Stromal cell of bone marrow (primary cell): ENCODE measurements at regions not wholly inside any gene's neighbourhood (a gene's known extent, or its start where the extent isn't known, plus 50 kb on each side); places are given as distances from the start of the nearest gene placed in this dataset.

Experiments
- DNase-seq: peaks from one replicate; pipeline ENCODE4 v3.0.0-alpha.2; 2012; ENCODE audit warnings: low read depth

DNA sequence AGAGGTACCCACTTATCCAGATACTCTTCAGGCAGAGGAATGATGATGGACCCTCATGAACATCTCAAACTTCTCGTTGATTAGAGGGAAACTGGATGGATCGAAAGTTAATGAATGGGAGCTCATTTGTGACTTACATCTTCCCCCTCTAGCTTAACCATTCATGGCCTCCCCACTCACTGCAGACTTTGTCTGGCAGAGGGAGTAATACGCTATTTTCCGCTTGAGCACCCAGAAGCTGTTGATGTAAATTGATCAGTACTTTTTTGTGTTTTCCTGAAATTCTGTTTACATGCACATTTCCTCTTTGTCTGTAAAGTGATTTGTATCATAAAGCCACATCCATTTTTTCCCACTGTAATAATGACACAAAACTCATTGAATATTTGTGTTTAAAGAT, 239.1 kb upstream of the RBFOX1 start:
- no peak for DNase-seq

DNA sequence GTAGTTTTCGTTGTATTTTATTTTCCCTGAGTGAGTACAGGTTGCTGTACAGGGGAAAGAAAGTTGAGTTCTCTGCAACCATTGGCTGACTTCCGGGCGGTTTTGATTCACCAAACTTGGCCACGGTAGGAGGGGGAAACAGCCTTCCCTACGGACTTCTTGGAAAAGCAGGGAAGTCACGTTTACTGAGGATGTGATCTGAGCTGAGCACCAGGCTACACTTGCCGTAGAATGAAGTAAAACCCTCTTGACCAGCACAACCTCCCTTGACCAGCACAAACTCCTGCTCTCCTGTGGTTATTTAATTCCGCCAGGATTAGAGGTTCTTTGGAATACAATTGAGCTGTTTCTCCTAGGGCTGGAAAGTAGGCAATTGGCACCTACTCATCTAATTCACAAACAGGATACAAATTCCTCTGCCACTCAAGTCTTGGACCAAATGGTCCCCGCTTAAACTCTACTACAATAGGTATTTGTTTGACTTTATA, 242.0 kb upstream of the RBFOX1 start:
- DNase-seq, result no peak

DNA sequence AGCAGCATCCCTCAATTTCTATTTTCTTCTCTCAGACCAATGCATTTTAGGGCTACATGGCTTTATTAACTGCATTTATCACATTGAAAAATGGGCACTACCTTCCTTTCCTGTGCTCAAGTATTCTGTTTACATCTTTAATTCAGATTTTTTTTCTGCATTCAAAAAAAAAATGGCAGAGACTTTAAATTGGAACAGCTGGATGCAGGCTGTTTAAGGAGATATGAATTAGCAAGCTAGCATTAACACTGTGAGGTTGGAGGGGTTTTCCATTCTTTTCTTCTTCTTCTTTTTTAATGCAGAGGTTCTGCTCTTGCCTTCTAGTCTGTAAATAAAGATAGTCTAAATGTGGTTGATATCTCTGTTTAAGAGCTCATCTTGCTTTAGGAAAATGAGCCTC, 242.9 kb upstream of the RBFOX1 start:
- DNase-seq, result no peak

- no peak for DNase-seq
These were observed 243.9 kb upstream of the RBFOX1 start for GRCh38 chr16:7088711-7089110.

DNA sequence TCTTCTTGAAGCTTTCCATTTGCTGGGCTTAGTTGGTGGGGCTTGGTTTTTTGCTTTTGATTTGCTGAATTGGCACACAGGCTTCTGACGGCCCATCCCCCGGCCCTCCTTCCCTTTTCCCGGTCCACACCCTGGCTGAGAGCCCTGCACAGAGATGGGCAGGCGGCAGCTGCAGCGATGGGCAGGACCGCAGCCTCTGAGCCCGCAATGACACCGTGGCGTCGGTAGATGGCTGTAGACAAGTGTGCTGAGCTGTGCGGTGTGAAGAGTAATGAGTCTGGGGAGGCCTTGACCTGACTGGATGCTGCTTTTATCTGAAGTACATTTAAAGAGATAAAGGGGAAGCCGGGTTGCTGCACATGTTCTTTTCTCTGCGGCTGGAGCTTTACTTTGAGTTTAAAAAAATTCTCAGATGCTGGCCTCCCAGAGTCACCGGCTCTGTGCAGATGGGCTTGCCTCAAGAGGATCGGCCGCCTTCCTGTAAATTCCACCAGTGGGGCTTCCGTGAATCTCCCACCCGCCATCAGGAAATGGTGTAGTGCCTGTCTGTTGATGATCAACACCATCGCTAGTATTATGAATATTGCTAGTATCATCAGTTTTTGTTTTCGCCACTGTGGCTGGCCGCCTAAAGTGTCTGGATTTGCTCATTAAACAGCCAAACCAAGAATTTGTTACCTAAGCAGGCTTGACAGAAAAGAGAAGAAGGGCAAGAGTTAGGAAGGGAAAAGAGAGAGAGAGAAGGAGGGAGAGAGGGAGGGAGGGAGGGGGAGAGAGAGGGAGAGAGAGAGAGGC, 245.6 kb upstream of the RBFOX1 start:
- DNase-seq, result no peak

GRCh38 chr16:7085776-7086175, 246.9 kb upstream of the RBFOX1 start:
- no peak for DNase-seq

DNA sequence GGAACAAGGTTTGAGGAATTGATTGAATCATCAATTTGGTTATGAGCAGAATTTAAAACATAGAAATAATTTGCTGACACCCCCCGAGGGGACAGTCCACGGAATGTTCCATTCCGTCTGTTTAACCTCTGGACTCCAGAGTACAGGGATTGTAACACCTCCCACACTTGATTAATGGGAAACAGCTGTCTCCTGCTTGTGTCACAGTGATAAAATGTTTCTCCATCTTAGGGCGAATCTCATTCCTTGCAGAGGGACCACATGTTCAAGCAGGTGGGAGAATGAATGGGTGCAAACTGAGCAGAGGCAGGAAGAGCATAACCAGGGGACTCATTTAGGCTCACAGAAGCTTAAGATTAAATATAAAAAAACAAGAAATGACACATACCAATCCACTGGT, 249.5 kb upstream of the RBFOX1 start:
- DNase-seq, result no peak

DNA sequence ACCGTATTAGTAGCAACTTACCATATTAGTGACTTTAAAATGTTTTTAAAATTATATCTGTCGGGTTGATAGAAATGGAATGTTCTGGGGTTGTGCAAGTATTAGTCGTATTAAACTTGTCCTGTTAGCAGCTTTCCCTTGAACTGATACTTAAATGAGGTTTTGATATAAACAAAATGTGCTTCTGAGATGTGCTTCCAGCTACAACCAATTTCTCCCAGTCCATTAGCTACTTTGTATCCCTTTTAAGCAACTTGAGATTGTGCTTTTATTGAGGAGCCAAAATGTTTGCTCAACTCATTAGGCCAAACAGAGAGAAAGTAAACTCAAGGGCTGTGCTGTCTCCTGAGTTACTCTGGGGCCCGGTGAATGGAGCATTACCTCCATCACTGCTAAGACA, 255.0 kb upstream of the RBFOX1 start:
- no peak for DNase-seq

DNA sequence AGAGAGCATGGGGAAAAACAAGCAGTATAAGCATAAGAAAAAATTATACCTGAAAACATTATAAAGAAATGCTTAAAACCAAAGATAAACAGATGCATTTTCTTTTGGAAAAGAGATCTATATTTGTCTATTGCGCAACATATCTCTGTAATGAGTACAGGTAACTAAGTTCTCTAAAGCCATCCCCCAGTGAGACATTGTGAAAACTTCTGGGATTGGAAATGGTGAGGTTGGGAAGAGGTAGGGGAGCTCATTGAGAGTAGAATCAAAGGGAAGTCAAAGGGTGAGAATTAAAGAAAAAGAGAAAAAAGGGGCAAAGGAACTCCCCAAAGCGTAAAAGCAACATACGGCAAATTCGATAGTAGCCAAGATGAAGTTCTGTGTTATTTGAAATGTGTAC, 257.9 kb upstream of the RBFOX1 start:
- no peak for DNase-seq

DNA sequence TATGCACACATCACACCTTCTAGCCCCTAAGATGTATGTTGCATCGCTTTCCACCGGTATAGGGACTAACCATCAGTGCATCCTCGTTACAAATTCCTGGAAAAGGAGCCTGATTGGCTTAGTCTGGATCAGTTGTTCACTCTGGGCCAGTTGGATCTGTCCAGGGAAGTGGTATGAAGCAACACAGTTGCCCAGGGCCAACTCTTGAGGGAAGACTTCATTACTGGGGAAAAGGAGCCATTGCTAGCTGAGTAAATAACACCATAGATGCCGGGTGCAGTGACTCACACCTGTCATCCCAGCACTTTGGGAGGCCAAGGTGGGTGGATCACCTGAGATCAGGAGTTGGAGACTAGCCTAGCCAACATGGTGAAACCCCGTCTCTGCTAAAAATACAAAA, 275.2 kb upstream of the RBFOX1 start:
- no peak for DNase-seq

DNA sequence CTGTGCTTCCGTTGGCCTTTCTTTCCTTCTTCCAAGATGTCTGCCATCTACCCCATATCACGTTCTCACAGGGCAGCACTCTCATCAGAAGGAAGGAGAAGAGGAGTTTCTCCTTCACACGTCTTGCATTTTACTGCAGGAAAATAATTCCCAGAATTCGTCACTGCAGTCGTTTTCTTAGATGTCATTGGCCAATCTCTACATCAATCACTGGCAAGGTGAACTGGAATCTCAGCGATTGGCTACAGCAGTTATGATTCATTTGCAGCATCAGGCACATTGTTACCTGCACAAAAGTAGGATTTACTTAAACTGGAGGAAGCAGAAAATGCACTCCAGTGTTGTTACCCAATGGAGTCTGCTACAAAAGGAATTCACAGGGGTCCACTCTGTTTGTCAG, 277.2 kb upstream of the RBFOX1 start:
- DNase-seq, result no peak

- no peak for DNase-seq
These were observed 280.9 kb upstream of the RBFOX1 start for GRCh38 chr16:7051591-7052349.

- no peak for DNase-seq
These were observed 288.3 kb upstream of the RBFOX1 start for GRCh38 chr16:7044331-7044730.

GRCh38 chr16:7038475-7038874, 294.2 kb upstream of the RBFOX1 start:
- DNase-seq, result no peak

DNA sequence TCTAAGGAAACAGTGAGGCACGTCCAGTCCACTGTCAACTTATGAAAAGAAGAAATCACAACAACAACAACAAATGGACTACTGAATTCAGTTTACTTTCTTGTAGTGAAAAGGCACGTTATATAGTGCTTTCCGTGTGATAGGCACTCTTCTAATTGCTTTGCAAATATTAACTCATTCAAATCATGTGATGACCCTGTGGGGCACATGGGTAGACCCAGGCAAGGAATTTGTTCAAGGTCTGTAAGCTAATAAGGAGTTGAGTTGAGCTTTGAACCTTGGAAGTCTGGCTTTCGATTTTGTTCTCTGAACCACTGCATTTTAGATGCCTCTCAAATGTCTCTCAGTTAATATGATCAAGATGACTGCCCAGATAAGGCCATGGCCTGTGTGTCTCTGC, 295.1 kb upstream of the RBFOX1 start:
- no peak for DNase-seq

DNA sequence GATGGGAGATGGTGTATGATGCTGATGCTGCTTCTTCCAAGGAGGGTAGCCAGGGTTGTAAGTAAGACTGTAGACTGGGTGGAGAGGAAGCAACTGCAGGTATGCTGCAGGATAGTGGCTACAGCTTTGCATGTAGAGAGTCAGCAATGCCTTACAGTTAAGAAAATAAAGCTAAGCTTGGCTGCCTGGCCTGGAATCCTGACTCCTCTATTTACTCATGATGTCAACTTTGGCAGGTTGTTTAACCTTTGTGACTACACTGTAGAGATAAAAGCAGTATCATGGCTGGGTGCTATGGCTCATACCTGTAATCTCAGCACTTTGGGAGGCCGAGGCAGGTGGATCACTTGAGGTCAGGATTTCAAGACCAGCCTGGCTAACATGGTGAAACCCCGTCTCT, 301.6 kb upstream of the RBFOX1 start:
- no peak for DNase-seq

- DNase-seq, result no peak
These were observed 305.2 kb upstream of the RBFOX1 start for GRCh38 chr16:7027401-7027800.

- DNase-seq, result no peak
These were observed 306.0 kb upstream of the RBFOX1 start for GRCh38 chr16:7026639-7027038.

DNA sequence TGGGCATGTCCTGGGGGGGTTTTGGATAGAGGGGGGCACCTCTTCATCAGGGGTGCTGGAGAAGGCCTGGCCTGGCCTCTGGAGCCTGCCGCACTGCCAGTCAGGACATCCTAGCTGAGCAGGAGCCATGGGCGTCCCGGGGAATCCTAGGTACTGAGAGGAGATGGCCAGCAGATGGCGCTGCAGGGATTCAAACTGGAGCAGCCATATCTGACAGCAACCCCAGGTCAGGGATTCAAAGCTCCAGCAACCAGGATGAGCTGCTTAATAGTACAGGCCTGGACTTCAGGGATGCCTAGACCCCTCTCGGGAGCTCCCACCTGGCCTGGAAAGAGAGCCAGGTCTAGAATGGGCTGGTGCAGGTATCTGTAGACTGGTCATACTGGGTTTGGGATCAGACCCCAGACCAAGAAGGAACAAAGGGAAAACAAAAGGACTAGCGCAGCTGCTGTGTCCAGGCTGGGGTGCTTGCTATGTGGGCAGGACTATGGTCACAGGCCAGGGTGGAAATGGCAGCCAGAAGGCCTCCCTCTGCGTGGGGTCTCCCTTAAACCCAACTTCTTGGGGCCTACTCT, 306.9 kb upstream of the RBFOX1 start:
- DNase-seq, result no peak

- no peak for DNase-seq
These were observed 310.9 kb upstream of the RBFOX1 start for GRCh38 chr16:7021653-7022275.

DNA sequence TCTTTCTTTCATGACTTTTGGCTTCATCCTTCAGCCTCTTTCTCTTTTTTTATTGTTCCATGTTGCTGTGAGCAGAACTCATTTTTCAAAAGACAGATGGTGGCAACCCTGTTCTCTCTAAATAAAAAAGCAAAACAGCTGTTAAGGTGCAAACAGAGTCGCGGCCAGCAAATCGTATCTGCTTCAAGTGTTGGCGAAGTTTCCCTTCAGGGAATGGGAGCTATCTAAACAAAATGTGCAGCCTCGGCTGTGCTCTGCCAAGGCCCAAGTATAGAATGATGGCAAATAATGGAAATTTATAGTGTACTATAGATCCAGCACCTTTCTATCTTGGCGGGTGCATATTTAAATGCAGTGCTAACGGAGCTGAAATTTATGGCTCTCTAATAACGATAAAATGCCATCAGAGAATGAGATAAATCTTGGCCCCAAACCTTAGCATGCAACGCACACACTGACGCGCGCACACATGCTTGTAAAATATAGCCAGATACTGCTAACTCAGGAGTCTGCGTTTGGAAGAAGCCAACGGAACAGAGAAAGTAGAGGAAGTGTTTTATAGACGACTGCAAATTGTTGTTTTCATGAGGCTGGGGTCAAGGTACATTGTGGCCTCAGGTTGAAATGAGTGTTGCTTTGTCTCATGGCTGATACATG, 315.5 kb upstream of the RBFOX1 start:
- no peak for DNase-seq

GRCh38 chr16:7014756-7015155, 317.9 kb upstream of the RBFOX1 start:
- DNase-seq, result no peak
